ENCODE measurements at regions not wholly inside any gene's neighbourhood (a gene's known extent, or its start where the extent isn't known, plus 50 kb on each side); places are given as distances from the start of the nearest gene placed in this dataset.
A peak's percentile ranks its signal among the peaks of the same experiment; 100 is the strongest.

- Histone ChIP-seq H3K4me3 (no peak overlapping the region), H3K36me3 (replicated peaks; ENCODE audit: insufficient read depth, low read depth) (no peaks in the 10 kb centered on the region), H3K79me2 (peaks cover 57% of the 10 kb centered on the region), H2AFZ (no peak overlapping the region), H4K20me1 (ENCODE audit: insufficient read depth, poor library complexity, severe bottlenecking) (no peaks in the 10 kb centered on the region), H3K27me3 (no peaks in the 10 kb centered on the region), H3K9me2 (replicated peaks; ENCODE audit: insufficient read depth) (no peaks in the 10 kb centered on the region), H3K9me3 (ENCODE audit: low read depth) (no peaks in the 10 kb centered on the region), H3K4me2 (no peak overlapping the region), H3K4me1 (ENCODE audit: insufficient read depth) (peaks cover 29% of the 10 kb centered on the region), H3K27ac (peak overlapping the region; percentile 31)
- no peak for DNase-seq (ENCODE audit: low spot score)
- TF ChIP-seq EZH2 (IDR thresholded peaks at IDR 0.05; ENCODE audit: borderline replicate concordance) (no peak), CTCF (IDR thresholded peaks at IDR 0.05; ENCODE audit: poor library complexity) (no peak), EZH2phosphoT487 (IDR thresholded peaks at IDR 0.05; ENCODE audit: low read depth, severe bottlenecking, unreplicated experiment) (no peak)
- WGBS (ENCODE audit: low lambda C conversion rate, missing lambda C conversion rate) = 67% methylated on average over 5 of the region's 5 CpGs
These were observed 266.7 kb upstream of the C2CD4B start for GRCh38 chr15:62431817-62432216.

GRCh38 chr15:62432702-62433398 lies 267.8 kb upstream of the C2CD4B start:
- Histone ChIP-seq H3K4me1 (ENCODE audit: insufficient read depth) (peaks cover 28% of the 10 kb centered on the region), H3K4me2 (no peak overlapping the region), H3K36me3 (replicated peaks; ENCODE audit: insufficient read depth, low read depth) (no peaks in the 10 kb centered on the region), H3K9me2 (replicated peaks; ENCODE audit: insufficient read depth) (no peaks in the 10 kb centered on the region), H2AFZ (no peak overlapping the region), H3K79me2 (peaks cover 57% of the 10 kb centered on the region), H3K4me3 (no peak overlapping the region), H3K9me3 (ENCODE audit: low read depth) (no peaks in the 10 kb centered on the region), H3K27ac (no peak overlapping the region), H3K27me3 (no peaks in the 10 kb centered on the region), H4K20me1 (ENCODE audit: insufficient read depth, poor library complexity, severe bottlenecking) (no peaks in the 10 kb centered on the region)
- 82% methylated on average over 5 of the region's 5 CpGs for WGBS (ENCODE audit: low lambda C conversion rate, missing lambda C conversion rate)
- DNase-seq (ENCODE audit: low spot score) = no peak
- TF ChIP-seq EZH2phosphoT487 (IDR thresholded peaks at IDR 0.05; ENCODE audit: low read depth, severe bottlenecking, unreplicated experiment) = no peak
- no peak for TF ChIP-seq CTCF (IDR thresholded peaks at IDR 0.05; ENCODE audit: poor library complexity)
- no peak for TF ChIP-seq EZH2 (IDR thresholded peaks at IDR 0.05; ENCODE audit: borderline replicate concordance)

- Histone ChIP-seq H3K4me1 (ENCODE audit: insufficient read depth) (peaks cover 12% of the 10 kb centered on the region), H3K27ac (no peak overlapping the region), H3K9me3 (ENCODE audit: low read depth) (no peaks in the 10 kb centered on the region), H3K4me3 (no peak overlapping the region), H3K9me2 (replicated peaks; ENCODE audit: insufficient read depth) (no peaks in the 10 kb centered on the region), H2AFZ (no peak overlapping the region), H3K79me2 (peaks cover 62% of the 10 kb centered on the region), H3K4me2 (no peak overlapping the region), H3K36me3 (replicated peaks; ENCODE audit: insufficient read depth, low read depth) (no peaks in the 10 kb centered on the region), H4K20me1 (ENCODE audit: insufficient read depth, poor library complexity, severe bottlenecking) (no peaks in the 10 kb centered on the region), H3K27me3 (no peaks in the 10 kb centered on the region)
- 100% methylated on average over 4 of the region's 4 CpGs for WGBS (ENCODE audit: low lambda C conversion rate, missing lambda C conversion rate)
- DNase-seq (ENCODE audit: low spot score) = no peak
- TF ChIP-seq EZH2 (IDR thresholded peaks at IDR 0.05; ENCODE audit: borderline replicate concordance) (no peak), CTCF (IDR thresholded peaks at IDR 0.05; ENCODE audit: poor library complexity) (no peak), EZH2phosphoT487 (IDR thresholded peaks at IDR 0.05; ENCODE audit: low read depth, severe bottlenecking, unreplicated experiment) (no peak)
These were observed 271.1 kb upstream of the C2CD4B start for GRCh38 chr15:62436235-62436634.
